AG04450 (cell line): ENCODE measurements at regions not wholly inside any gene's neighbourhood (a gene's known extent, or its start where the extent isn't known, plus 50 kb on each side); places are given as distances from the start of the nearest gene placed in this dataset.

ENCODE experiments used
- CTCF ChIA-PET: fragments of 300-600, 350-600 bp; formaldehyde crosslinking; extraction: SDS; loops from one replicate; lab custom pipeline; 2022; ENCODE audit warnings: antibody characterized with exemption, inconsistent platforms; lab: Charles Lee
- POLR2A ChIA-PET: fragments of 350-600 bp; formaldehyde crosslinking; extraction: SDS; loops from one replicate; lab custom pipeline; 2021; ENCODE audit warnings: antibody characterized with exemption, inconsistent platforms; lab: Yijun Ruan, JAX
- DNase-seq: peaks from one replicate; pipeline ENCODE4 v3.0.0-alpha.2; 2011; ENCODE audit warnings: low read depth, low spot score
- H3K27ac ChIP-seq: one replicate; pipeline ENCODE4 v1.5.1; 2012; ENCODE audit warnings: low read depth, low read length, control low read depth
- H3K27me3 ChIP-seq: one replicate; pipeline ENCODE4 v1.6.0; 2012; ENCODE audit warnings: low read length; ENCODE audit not compliant: control insufficient read depth, insufficient read depth
- H3K4me3 ChIP-seq: 2 replicates; pipeline ENCODE4 v1.5.1; 2011; ENCODE audit warnings: mild to moderate bottlenecking, low read depth, low read length, control low read depth
- H3K9me3 ChIP-seq: 2 replicates; pipeline ENCODE4 v1.5.1; 2012; ENCODE audit warnings: low read length; ENCODE audit not compliant: control insufficient read depth, insufficient read depth
- CTCF ChIP-seq: IDR thresholded peaks from 2 replicates; pipeline ENCODE4 v1.5.1; 2011; ENCODE audit warnings: low read depth, low read length, control low read depth, inconsistent platforms

GRCh38 chr4:55008166-55009056 is 117.0 kb downstream of the KDR start:
- no peak overlapping the region for H3K4me3 ChIP-seq
- H3K27ac ChIP-seq = no peak overlapping the region
- H3K27me3 ChIP-seq = no peaks in the 10 kb centered on the region
- DNase-seq = no peak
- H3K9me3 ChIP-seq = no peaks in the 10 kb centered on the region; the same call in 1 of the 2 replicates
- TF ChIP-seq CTCF = peak; percentile 26
- ChIA-PET POLR2A (no interaction called here), CTCF (interaction anchor here (0.6 to 1.4 kb wide), 3 partner anchors 36 to 314 kb away, joined by 3 to 4 read pairs (median 4); no protein-coding TSS in a partner anchor)

GRCh38 chr4:55005910-55006309 is 119.5 kb downstream of the KDR start:
- H3K9me3 ChIP-seq = no peaks in the 10 kb centered on the region; the same call in 1 of the 2 replicates
- no peak overlapping the region for H3K4me3 ChIP-seq
- no peaks in the 10 kb centered on the region for H3K27me3 ChIP-seq
- ChIA-PET POLR2A (no interaction called here), CTCF (no interaction called here)
- H3K27ac ChIP-seq = no peak overlapping the region
- TF ChIP-seq CTCF = no peak
- DNase-seq = no peak

- POLR2A ChIA-PET = no interaction called here
- no peaks in the 10 kb centered on the region; the same call in 1 of the 2 replicates for H3K9me3 ChIP-seq
- no peak for DNase-seq
- H3K27me3 ChIP-seq = no peaks in the 10 kb centered on the region
- H3K27ac ChIP-seq = no peak overlapping the region
- TF ChIP-seq CTCF = no peak
- CTCF ChIA-PET = no interaction called here
- H3K4me3 ChIP-seq = no peak overlapping the region
Observed at GRCh38 chr4:55004831-55005230, 120.6 kb downstream of the KDR start.

GRCh38 chr4:55002431-55002830 is 123.0 kb downstream of the KDR start:
- no peaks in the 10 kb centered on the region for H3K9me3 ChIP-seq
- POLR2A ChIA-PET = no interaction called here
- H3K27me3 ChIP-seq = no peaks in the 10 kb centered on the region
- TF ChIP-seq CTCF = no peak
- no peak overlapping the region for H3K4me3 ChIP-seq
- no peak for DNase-seq
- CTCF ChIA-PET = interaction anchor here (0.7 to 1.3 kb wide), 2 partner anchors 31 to 319 kb away, joined by 3 to 4 read pairs; no protein-coding TSS in a partner anchor
- no peak overlapping the region for H3K27ac ChIP-seq

GRCh38 chr4:55001538-55001937 is 123.9 kb downstream of the KDR start:
- no peak overlapping the region for H3K27ac ChIP-seq
- POLR2A ChIA-PET = no interaction called here
- TF ChIP-seq CTCF = no peak
- H3K27me3 ChIP-seq = no peaks in the 10 kb centered on the region
- CTCF ChIA-PET = interaction anchor here (0.7 kb wide), 1 partner anchor 320 kb away, joined by 3 read pairs; no protein-coding TSS in a partner anchor
- H3K4me3 ChIP-seq = no peak overlapping the region
- H3K9me3 ChIP-seq = no peaks in the 10 kb centered on the region
- no peak for DNase-seq
